Kasumi-1 (cell line): ENCODE measurements at regions not wholly inside any gene's neighbourhood (a gene's known extent, or its start where the extent isn't known, plus 50 kb on each side); places are given as distances from the start of the nearest gene placed in this dataset.

Source experiments
- DNase-seq, 2 experiments: peaks; one replicate each; lab custom pipeline; 2025; lab: John Stamatoyannopoulos, UW

GRCh38 chr3:45277636-45278035, 51.5 kb upstream of the TMEM158 start:
- no peak for DNase-seq

GRCh38 chr3:45280232-45280631, 54.1 kb upstream of the TMEM158 start:
- DNase-seq = no peak

- DNase-seq = no peak
These were observed 54.9 kb upstream of the TMEM158 start for GRCh38 chr3:45280971-45281370.

- no peak for DNase-seq
These were observed 57.4 kb upstream of the TMEM158 start for GRCh38 chr3:45283471-45283870.

- no peak for DNase-seq
These were observed 71.2 kb upstream of the TMEM158 start for GRCh38 chr3:45297331-45297730.

GRCh38 chr3:45302470-45302869, 76.4 kb upstream of the TMEM158 start:
- no peak for DNase-seq

GRCh38 chr3:45306406-45307008, 80.4 kb upstream of the TMEM158 start:
- DNase-seq = no peak

- no peak for DNase-seq
These were observed 78.5 kb upstream of the LARS2 start for GRCh38 chr3:45309876-45310275.

- no peak for DNase-seq
These were observed 77.0 kb upstream of the LARS2 start for GRCh38 chr3:45311327-45311726.

GRCh38 chr3:45311953-45312801, 76.2 kb upstream of the LARS2 start:
- DNase-seq = no peak

- no peak for DNase-seq
These were observed 75.4 kb upstream of the LARS2 start for GRCh38 chr3:45312836-45313493.

GRCh38 chr3:45313743-45314403, 74.5 kb upstream of the LARS2 start:
- no peak for DNase-seq

GRCh38 chr3:45317710-45318109, 70.7 kb upstream of the LARS2 start:
- DNase-seq = no peak

GRCh38 chr3:45318689-45319088, 69.7 kb upstream of the LARS2 start:
- DNase-seq = no peak

GRCh38 chr3:45319231-45319995, 69.0 kb upstream of the LARS2 start:
- DNase-seq = no peak

GRCh38 chr3:45319996-45320305, 68.4 kb upstream of the LARS2 start:
- no peak for DNase-seq

GRCh38 chr3:45320986-45321385, 67.4 kb upstream of the LARS2 start:
- DNase-seq = no peak

- no peak for DNase-seq
These were observed 66.6 kb upstream of the LARS2 start for GRCh38 chr3:45321607-45322391.

GRCh38 chr3:45322616-45323015, 65.8 kb upstream of the LARS2 start:
- DNase-seq = no peak

GRCh38 chr3:45325676-45326075, 62.7 kb upstream of the LARS2 start:
- no peak for DNase-seq

GRCh38 chr3:45329761-45330305, 58.5 kb upstream of the LARS2 start:
- DNase-seq = no peak
